ENCODE measurements at regions not wholly inside any gene's neighbourhood (a gene's known extent, or its start where the extent isn't known, plus 50 kb on each side); places are given as distances from the start of the nearest gene placed in this dataset.

DNA sequence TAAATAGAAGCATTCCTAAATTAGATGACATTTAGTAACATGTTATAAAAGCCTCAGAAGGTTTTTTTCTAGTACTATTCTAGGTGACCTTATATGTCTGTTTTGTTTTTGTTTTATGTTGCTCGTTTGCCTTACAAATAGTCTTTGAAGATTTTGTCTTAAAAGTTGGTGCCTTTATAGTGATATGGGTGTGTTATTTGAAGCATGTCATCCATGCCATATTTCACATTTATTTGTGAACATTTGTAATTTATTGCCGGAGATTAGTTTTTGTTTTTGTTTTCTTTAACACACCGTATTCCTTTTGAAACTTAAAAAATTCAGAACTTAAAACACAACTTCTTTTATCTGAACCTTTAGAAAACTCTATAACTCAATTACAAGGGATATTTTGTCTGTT lies 422.8 kb upstream of the PCDH9 start:
- DNase-seq (ENCODE audit: low read depth), result no peak

- DNase-seq (ENCODE audit: low read depth), result no peak
Observed at GRCh38 chr13:67651908-67652465, 421.9 kb upstream of the PCDH9 start.

DNA sequence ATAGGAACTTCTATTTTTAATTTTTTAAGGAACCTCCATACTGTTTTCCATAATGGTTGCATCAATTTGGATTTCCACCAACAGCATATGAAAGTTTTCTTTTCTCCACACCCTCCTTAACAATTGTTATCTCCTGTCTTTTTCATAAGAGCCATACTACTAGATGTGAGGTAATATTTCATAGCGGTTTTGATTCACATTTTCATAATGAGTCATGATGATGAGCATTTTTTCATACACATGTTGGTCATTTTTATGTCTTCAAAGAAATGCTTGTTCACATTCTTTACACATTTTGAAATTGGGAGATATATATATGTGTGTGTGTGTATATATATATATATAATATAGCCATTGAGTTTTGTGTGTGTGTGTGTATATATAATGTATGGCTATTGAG lies 420.3 kb upstream of the PCDH9 start:
- DNase-seq (ENCODE audit: low read depth), result no peak

- DNase-seq (ENCODE audit: low read depth), result no peak
Observed at GRCh38 chr13:67645874-67646467, 415.8 kb upstream of the PCDH9 start.

DNA sequence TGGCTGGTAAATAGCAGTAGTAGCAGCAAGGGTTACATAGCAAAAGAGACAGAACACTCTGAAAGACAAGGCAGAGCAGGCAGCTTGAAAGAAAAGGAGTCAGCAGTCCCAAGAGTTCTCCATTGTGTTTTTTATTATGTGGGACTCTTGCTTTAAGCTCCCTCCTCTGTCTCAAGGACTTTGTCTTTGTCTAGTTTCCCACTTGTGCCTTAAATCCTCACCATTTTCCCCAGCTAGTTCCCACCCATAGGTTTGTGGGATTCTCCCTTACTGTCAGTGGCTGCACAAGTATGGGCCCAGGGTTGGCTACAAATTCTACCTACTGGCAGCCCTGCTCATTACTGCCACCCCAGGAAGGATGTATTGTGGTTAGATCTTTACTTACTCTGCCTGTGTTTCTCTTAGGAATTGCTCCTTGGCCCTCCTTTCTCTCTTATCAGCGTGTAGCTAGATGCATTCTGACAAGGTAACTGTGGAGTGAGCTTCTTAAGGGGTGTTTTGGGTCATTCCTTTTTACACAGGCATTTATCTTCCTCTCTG lies 413.4 kb upstream of the PCDH9 start:
- no peak for DNase-seq (ENCODE audit: low read depth)

- no peak for DNase-seq (ENCODE audit: low read depth)
Observed at GRCh38 chr13:67642657-67643056, 412.5 kb upstream of the PCDH9 start.

- DNase-seq (ENCODE audit: low read depth), result no peak
Observed at GRCh38 chr13:67635754-67636153, 405.6 kb upstream of the PCDH9 start.

DNA sequence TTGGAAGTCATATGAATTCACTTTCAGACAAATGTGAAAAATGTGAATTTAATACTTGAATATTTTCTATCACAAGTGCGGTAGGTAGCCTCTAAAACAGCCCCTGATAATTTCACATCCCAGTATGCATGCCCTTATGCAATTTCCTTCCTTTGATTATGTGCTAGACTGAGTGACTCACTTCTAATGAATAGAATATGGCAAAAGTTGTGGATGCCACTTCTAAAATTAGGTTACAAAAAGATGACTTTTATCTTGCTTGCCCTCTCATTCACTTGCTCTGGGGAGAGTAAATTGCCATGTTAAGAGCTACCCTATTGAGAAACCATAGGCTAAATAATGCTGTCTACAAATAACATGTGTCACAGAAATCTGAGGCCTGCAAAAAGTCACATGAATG lies 402.5 kb upstream of the PCDH9 start:
- DNase-seq (ENCODE audit: low read depth), result no peak

DNA sequence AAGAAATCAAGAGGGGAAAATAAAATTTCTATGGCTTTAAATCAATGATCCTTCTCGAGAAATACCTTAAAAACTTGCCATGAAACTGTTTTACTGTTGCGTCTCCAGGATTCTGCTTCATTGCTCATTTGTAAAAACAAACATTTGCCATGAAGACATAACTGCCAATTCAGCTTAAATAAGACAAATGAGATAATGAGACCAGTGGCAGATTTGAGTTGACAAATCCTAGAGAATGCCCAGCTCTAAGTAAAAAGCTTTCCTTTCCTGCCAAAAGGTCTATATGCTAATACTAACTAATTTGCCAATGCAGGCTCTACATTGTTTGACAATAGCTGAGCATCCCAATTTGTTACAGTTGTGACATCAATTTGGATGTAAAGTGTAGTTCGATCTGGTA lies 400.5 kb upstream of the PCDH9 start:
- no peak for DNase-seq (ENCODE audit: low read depth)

GRCh38 chr13:67623630-67624029 lies 393.5 kb upstream of the PCDH9 start:
- no peak for DNase-seq (ENCODE audit: low read depth)

- no peak for DNase-seq (ENCODE audit: low read depth)
Observed at GRCh38 chr13:67620665-67621064, 390.5 kb upstream of the PCDH9 start.

DNA sequence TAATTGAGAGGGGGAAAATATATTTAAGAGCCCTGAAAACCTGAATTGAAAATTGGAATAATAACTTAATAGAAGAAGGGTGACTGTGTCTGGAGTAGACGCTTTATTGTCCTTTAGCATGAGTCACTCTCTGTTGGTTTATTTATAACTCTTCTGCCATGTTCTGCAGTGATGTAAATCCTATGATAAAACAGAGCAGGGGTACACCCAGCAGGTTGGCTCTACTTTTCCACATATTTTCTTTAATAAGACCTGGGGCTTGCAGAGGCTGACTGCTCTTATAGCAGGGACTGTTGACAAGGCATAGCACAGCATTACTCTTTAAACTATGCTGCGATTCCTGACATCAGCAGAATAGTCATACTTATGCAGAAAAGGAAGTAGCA lies 389.9 kb upstream of the PCDH9 start:
- DNase-seq (ENCODE audit: low read depth), result no peak

GRCh38 chr13:67619351-67619994 lies 389.3 kb upstream of the PCDH9 start:
- DNase-seq (ENCODE audit: low read depth), result no peak

GRCh38 chr13:67614579-67614978 lies 384.4 kb upstream of the PCDH9 start:
- no peak for DNase-seq (ENCODE audit: low read depth)

DNA sequence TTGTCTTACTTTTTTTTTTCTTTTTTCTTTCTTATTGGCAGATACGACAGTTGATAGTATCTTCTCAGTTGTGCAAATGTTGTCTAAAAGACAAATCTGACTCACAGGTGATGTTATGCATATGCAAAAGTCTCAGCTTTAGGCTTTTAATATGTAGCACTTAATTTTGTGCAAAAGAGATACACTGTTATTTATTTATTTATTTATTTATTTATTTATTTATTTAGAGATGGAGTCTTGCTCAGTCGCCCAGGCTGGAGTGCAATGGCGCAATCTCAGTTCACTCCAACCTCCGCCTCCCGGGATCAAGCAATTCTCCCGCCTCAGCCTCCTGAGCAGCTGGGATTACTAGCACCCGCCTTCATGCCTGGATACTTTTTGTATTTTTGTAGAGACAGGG lies 383.9 kb upstream of the PCDH9 start:
- no peak for DNase-seq (ENCODE audit: low read depth)

GRCh38 chr13:67588607-67589006 lies 358.5 kb upstream of the PCDH9 start:
- DNase-seq (ENCODE audit: low read depth), result no peak

DNA sequence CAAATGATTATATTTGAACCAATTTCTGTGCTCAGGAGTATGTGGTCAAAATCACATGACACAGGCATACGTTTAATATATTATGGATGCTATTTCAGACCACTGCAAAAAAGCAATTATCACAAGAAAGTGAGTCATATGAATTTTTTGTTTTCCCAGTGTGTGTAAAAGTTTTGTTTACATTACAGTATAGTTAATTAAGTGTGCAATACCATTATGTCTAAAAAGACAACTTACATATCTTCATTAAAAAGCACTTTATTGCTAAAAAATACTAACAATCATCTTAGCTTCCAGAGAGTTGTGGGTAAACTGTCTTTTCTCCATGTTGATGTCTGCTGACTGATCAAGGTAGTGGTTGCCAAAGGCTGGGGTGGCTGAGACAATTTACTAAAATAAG lies 347.2 kb upstream of the PCDH9 start:
- no peak for DNase-seq (ENCODE audit: low read depth)

DNA sequence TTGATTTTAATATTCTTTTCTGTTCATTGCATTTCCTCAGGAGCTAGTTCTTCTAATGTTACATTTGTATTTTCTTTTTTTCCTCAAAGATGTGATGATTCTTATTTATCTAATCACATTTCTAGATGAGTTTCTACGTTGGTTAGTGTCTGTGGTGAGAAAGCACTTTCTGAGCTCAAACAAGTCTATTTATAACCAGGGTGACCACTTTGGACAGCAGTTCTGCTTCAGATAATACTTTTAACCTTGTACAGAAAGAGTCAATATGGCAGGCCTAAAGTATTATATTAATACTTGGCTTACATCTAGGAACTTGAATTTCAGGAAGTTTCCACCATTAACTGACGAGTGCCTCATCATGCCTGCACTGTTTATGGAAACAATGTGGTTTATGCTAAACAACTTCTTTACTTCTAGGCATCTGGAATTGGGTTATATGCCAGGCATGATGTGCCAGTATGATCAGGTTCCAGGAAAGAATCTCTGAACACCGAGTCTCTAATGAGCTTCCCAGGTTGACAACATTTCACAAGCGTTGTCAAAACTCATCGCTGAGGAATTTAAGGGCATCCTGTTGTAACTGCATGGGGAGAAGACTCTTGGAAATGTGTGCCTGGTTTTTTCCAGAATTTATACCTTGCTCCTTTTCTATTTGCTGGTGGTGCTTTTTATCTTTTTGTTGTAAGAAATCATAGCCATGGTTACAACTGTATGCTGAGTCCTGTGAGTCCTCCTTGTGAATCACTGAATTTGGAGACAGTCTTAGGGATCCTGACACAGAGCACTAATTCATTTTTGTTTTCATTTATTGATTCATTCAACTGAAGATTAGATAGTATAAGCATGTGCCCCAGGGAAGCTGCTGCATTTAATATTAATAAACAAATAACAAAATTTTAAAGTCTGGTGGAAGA lies 344.4 kb upstream of the PCDH9 start:
- peak; percentile 6 for DNase-seq (ENCODE audit: low read depth)

DNA sequence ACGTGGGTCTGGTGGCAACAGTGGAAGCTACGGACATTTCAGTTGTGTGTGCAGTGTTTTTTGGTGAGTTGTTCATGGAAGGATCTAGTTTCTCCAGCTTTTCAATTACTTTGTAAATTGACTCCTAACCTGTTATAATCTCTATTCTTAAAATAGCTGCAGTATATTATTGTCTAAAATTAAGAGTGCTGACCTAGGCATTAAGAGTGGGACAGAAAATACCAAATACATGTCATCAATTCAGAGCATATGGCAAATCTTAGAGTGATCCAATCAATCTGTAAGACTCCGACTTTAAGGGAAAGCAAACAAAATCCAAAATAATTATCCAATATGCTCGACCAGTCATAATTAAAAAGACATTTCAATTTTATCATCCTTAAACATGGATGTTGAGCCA lies 338.1 kb upstream of the PCDH9 start:
- DNase-seq (ENCODE audit: low read depth), result no peak

- no peak for DNase-seq (ENCODE audit: low read depth)
Observed at GRCh38 chr13:67557642-67558241, 327.6 kb upstream of the PCDH9 start.

- DNase-seq (ENCODE audit: low read depth), result no peak
Observed at GRCh38 chr13:67557118-67557517, 327.0 kb upstream of the PCDH9 start.

GRCh38 chr13:67554746-67555452 lies 324.8 kb upstream of the PCDH9 start:
- DNase-seq (ENCODE audit: low read depth), result no peak

Data from HS-5 (cell line).